Upper lobe of left lung (tissue), 4 donors: ENCODE measurements at regions not wholly inside any gene's neighbourhood (a gene's known extent, or its start where the extent isn't known, plus 50 kb on each side); places are given as distances from the start of the nearest gene placed in this dataset.

Experiments
- EP300 ChIP-seq, 4 donors: sonication (generic); formaldehyde crosslinking; IDR thresholded peaks; one replicate each; pipeline ENCODE4 v1.5.1; 2017; ENCODE audit warnings: antibody characterized with exemption in 4 of 4, control low read depth in 2 of 4
- POLR2A ChIP-seq, 4 donors: fragments of 450-650 bp; IDR thresholded peaks; one replicate each; pipeline ENCODE4 v1.5.1; 2016 to 2017; ENCODE audit warnings: antibody characterized with exemption in 4 of 4, mild to moderate bottlenecking in 2 of 4
- TF ChIP-seq, protein P1 (sequence below), 6 experiments: fragments of 450-650 bp in 4 of 6; fragments of 200-600 bp in 2 of 6; sonication (generic) in 2 of 6; IDR thresholded peaks; one replicate each; pipeline ENCODE4 v1.5.1; 2016 to 2019; ENCODE audit warnings: antibody characterized with exemption in 6 of 6

DNA sequence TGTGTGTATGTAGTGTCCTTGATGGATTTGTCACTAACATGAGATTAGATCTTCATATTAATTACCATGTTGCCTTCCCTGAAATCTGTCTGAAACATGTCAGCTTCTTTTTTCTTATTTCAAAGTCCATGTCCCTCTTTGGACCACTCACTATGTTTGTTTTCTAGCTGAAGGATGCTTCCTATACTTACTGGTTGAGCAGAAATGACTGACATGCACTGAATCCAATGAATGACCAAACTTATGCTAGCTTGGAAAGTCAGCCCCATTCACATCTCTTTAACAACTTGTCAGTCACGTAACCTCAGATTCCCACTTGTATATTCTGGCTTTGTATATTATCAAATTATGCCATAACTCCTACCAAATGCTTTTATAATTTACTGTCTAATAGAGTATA is 69.9 kb upstream of the STK39 start:
- TF ChIP-seq EP300 (IDR thresholded peaks at IDR 0.05) (no peak), POLR2A (IDR thresholded peaks at IDR 0.05) (no peak)
- TF ChIP-seq, protein P1, sequence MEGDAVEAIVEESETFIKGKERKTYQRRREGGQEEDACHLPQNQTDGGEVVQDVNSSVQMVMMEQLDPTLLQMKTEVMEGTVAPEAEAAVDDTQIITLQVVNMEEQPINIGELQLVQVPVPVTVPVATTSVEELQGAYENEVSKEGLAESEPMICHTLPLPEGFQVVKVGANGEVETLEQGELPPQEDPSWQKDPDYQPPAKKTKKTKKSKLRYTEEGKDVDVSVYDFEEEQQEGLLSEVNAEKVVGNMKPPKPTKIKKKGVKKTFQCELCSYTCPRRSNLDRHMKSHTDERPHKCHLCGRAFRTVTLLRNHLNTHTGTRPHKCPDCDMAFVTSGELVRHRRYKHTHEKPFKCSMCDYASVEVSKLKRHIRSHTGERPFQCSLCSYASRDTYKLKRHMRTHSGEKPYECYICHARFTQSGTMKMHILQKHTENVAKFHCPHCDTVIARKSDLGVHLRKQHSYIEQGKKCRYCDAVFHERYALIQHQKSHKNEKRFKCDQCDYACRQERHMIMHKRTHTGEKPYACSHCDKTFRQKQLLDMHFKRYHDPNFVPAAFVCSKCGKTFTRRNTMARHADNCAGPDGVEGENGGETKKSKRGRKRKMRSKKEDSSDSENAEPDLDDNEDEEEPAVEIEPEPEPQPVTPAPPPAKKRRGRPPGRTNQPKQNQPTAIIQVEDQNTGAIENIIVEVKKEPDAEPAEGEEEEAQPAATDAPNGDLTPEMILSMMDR (IDR thresholded peaks at IDR 0.05): no peak
